Mesenteric fat pad (tissue), 1 donor: ENCODE measurements at regions not wholly inside any gene's neighbourhood (a gene's known extent, or its start where the extent isn't known, plus 50 kb on each side); places are given as distances from the start of the nearest gene placed in this dataset.

Experiments used
- DNase-seq: peaks from one replicate; pipeline ENCODE4 v3.0.0-alpha.2; 2020; ENCODE audit warnings: low spot score
- donor health status: DM: yes; HTN: yes; CAD: no.

GRCh38 chr14:94960285-94961001 lies 190.5 kb upstream of the GSC start:
- peak; percentile 39 for DNase-seq

DNA sequence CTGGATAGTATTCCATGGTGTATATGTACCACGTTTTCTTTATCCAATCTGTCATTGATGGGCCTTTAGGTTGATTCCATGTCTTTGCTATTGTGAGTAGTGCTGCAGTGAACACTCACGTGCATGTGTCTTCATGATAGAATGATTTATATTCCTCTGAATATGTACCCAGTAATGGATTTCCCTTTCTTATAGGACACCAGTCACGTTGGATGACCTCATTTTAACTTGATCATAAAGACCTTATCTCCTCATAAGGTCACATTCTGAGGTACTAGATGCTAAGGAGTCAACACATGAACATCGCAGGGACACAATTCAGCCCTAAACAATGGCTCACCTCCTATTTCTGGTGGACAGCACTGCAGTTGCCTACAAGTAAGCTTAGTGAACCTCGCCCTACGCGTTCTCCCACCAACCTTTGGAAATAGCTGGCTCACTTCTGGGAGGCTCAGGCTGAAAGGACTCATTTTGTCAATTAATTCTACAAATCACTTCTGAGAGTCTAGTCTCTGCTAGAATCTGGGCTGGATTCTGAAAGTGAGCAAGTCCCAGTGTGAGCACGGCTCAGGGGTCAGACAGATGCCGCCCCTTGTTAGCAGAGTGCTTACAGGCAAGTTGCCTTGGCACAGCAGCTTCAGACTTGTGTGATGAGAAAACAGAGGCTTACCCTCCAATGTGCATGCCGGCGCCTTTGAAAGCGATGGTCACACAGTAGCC lies 183.8 kb upstream of the GSC start:
- DNase-seq, result peak; percentile 64

GRCh38 chr14:94952097-94952496 lies 182.2 kb upstream of the GSC start:
- DNase-seq, result peak; percentile 41

- DNase-seq, result peak; percentile 30
Observed at GRCh38 chr14:94946244-94946643, 176.3 kb upstream of the GSC start.

GRCh38 chr14:94945615-94946014 lies 175.7 kb upstream of the GSC start:
- DNase-seq, result peak; percentile 64

GRCh38 chr14:94944636-94945258 lies 174.8 kb upstream of the GSC start:
- DNase-seq, result no peak

DNA sequence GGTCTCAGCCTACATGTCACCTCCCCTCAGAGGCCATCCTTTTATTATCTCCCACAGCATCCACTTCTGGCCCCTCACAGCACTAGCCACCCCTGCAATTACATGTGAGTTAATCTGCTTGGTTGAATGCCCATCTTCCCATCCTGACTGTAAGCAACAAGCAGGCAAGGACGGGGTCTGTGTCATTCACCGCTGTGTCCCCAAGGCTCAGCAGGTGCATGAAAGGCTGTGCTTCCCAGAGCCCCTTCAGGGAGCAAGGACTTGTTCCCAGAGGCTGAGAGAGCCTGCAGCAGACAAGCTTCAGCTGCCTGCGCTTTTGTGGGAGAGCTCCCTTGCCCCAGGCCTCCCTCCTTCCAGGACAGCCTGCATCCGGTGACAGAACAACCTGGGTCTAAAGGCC lies 172.7 kb upstream of the GSC start:
- peak; percentile 53 for DNase-seq

DNA sequence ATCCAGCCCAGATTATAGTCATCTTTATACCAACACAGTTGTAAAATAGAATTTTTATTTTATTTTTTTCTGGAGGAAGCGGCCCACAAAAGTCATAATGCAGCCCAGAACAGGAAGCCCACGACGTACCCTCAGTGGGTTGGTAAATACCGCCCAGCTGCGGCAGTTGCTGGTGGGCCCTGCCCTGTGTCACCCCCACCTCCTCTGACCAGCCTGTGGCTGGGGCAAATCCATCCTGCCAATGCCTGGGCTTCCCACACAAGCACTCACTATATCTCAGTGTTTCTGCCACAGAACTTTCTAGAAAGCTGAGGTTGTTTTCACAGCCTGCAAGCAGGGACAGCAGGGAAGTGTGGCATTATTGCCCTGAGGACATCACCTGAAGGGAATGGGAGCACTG lies 171.4 kb upstream of the GSC start:
- peak; percentile 43 for DNase-seq

- peak; percentile 79 for DNase-seq
Observed at GRCh38 chr14:94940263-94940993, 170.5 kb upstream of the GSC start.

GRCh38 chr14:94938016-94938415 lies 168.1 kb upstream of the GSC start:
- no peak for DNase-seq

DNA sequence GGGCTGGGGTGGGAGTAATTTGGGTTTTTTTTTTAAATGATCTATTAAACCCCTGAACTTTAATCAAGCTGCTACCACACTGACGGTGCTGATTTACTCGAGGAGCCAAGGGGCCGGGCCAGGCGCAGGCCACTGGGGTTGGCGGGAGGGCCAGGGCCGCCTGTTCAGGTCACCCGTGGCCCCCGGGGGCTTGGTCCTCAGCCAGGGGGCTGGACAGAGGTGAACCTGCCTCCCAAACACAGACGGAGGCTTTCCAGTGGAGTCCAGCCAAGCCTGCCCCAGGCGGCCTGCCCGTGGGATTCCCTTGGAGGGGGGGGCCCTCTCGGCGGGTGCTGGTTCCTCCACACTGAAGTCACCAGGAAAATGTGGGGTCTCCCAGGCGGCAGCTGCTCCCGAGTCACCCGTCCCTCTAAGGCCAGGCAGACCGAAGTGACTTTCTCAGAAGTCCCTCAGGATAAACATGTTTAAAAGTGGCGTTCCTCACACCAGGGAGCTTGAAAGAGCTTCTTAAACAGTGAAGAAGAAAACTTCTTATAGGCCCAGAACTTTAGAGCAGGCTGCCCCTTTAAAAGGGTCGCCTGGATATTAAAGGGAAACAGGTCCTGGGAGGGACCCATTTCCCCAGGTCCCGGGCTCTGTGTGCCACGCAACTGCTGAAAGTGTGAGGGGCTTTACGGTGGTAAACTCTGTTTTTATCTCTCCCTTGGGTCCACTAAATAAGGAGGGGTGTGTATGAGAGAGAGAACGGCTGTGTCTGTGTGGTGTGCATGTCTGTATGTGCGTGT lies 167.2 kb upstream of the GSC start:
- DNase-seq, result no peak

- DNase-seq, result no peak
Observed at GRCh38 chr14:94936401-94936892, 166.5 kb upstream of the GSC start.

GRCh38 chr14:94935706-94936300 lies 165.9 kb upstream of the GSC start:
- DNase-seq, result no peak

DNA sequence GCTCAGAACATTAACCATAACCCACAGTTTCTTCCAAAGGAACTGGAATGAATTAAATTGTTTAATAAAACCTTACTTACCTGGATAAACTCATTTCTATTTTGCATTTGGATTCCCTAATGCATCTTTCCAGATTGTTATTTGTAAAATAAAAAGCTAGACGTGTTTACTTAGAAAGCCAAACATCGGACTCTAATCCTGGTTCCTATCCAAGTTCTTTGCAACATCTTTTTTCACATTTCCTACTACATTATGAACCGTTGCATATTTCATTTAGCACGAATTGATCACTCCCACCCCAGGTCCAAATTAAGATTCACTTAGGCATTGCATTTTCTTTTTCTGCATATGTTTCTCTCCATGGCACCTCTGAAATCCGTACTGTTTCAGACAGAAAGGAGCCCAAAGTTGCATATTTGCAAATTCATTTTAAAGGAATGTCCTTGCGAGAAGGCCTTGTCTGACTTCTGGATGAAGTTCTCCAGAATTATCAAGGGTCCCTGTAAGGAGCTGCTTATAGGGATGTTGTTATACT lies 164.4 kb upstream of the GSC start:
- DNase-seq, result no peak

DNA sequence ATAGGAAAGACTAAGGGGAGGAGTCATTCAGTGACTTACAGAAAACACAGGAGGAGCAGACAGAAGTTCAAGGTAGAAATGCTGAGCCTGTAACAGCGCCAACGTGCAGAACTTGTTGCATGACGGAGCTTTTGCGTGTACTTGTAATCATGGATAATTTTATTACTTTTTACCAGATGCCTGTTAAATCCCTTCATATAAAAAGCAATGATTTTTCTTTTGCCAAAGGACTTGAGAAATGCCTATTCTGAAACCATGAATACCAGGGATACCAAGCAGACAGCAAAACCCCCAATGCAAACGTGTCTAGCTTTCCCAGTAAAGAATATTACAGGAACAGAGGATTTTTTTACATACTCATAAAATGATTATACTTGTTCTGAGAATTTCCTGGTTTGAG lies 163.6 kb upstream of the GSC start:
- DNase-seq, result no peak

DNA sequence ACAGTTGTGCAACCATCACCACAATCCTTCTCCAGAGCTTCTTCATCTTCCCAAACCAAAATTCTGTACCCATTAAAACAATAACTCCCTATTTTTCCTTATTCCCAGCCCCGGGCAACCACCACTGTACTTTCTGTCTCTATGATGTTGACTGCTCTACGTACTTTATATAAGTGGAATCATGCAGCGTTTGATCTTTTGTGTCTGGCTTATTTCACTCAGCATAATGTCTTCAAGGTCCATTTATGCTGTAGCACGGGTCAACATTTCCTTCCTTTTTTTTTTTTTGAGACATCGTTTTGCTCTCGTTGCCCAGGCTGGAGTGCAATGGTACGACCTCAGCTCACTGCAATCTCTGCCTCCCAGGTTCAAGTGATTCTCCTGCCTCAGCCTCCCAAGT lies 162.7 kb upstream of the GSC start:
- DNase-seq, result no peak

GRCh38 chr14:94930690-94931089 lies 160.8 kb upstream of the GSC start:
- no peak for DNase-seq

- no peak for DNase-seq
Observed at GRCh38 chr14:94929354-94929753, 159.4 kb upstream of the GSC start.

- no peak for DNase-seq
Observed at GRCh38 chr14:94926176-94926575, 156.3 kb upstream of the GSC start.
